Neural crest cell (in vitro differentiated cells): ENCODE measurements at regions not wholly inside any gene's neighbourhood (a gene's known extent, or its start where the extent isn't known, plus 50 kb on each side); places are given as distances from the start of the nearest gene placed in this dataset.

Experiments used
- DNase-seq: peaks from one replicate; pipeline ENCODE4 v3.0.0; 2021; ENCODE audit warnings: low read depth, mixed read lengths, low spot score
- H3K27ac Mint-ChIP-seq: one replicate; pipeline ENCODE4 v1.8.0; 2021; ENCODE audit warnings: mild to moderate bottlenecking, mixed read lengths; ENCODE audit not compliant: unreplicated experiment
- H3K27me3 Mint-ChIP-seq: 2 replicates; pipeline ENCODE4 v1.8.0; 2021; ENCODE audit warnings: low read depth, mild to moderate bottlenecking, mixed read lengths
- H3K36me3 Mint-ChIP-seq: 2 replicates; pipeline ENCODE4 v1.8.0; 2021; ENCODE audit warnings: low read depth, mild to moderate bottlenecking, mixed read lengths
- H3K4me1 Mint-ChIP-seq: 2 replicates; pipeline ENCODE4 v1.8.0; 2021; ENCODE audit warnings: mixed read lengths
- H3K4me3 Mint-ChIP-seq: one replicate; pipeline ENCODE4 v1.8.0; 2021; ENCODE audit warnings: mild to moderate bottlenecking, mixed read lengths
- H3K9me3 Mint-ChIP-seq: 2 replicates; pipeline ENCODE4 v1.8.0; 2021; ENCODE audit warnings: mixed read lengths
- TF ChIP-seq, protein P1 (sequence below): fragments of 200-600 bp; sonication (generic); conservative IDR thresholded peaks from 2 replicates; pipeline ENCODE4 v1.5.0; 2021; ENCODE audit warnings: antibody characterized with exemption, mild to moderate bottlenecking

DNA sequence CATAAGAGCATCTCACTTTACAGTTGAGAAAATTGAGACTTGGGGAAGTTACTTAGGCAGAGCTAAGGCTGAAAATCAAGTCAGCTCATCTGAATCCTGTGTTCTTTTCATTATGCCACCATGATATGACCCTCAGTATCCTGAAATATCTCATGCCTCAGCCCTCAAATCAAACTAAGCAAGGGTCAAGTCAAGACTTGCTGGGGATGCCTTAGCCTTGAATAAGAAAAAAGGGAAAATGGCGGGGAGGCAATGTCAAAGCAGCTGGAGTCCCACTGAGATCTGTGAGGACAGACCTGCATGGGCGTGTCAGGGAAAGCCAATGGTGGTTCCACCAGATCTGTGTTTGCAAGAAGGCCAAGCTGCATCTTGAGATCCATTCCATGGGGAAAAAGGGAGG is 91.0 kb upstream of the CACUL1 start:
- DNase-seq, result no peak
- no peak overlapping the region for H3K27ac Mint-ChIP-seq
- TF ChIP-seq, protein P1, sequence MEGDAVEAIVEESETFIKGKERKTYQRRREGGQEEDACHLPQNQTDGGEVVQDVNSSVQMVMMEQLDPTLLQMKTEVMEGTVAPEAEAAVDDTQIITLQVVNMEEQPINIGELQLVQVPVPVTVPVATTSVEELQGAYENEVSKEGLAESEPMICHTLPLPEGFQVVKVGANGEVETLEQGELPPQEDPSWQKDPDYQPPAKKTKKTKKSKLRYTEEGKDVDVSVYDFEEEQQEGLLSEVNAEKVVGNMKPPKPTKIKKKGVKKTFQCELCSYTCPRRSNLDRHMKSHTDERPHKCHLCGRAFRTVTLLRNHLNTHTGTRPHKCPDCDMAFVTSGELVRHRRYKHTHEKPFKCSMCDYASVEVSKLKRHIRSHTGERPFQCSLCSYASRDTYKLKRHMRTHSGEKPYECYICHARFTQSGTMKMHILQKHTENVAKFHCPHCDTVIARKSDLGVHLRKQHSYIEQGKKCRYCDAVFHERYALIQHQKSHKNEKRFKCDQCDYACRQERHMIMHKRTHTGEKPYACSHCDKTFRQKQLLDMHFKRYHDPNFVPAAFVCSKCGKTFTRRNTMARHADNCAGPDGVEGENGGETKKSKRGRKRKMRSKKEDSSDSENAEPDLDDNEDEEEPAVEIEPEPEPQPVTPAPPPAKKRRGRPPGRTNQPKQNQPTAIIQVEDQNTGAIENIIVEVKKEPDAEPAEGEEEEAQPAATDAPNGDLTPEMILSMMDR, result no peak
- H3K4me1 Mint-ChIP-seq, result peaks cover 4% of the 10 kb centered on the region
- H3K4me3 Mint-ChIP-seq, result no peak overlapping the region
- peaks cover 4% of the 10 kb centered on the region for H3K27me3 Mint-ChIP-seq
- no peaks in the 10 kb centered on the region for H3K9me3 Mint-ChIP-seq
- no peaks in the 10 kb centered on the region for H3K36me3 Mint-ChIP-seq

DNA sequence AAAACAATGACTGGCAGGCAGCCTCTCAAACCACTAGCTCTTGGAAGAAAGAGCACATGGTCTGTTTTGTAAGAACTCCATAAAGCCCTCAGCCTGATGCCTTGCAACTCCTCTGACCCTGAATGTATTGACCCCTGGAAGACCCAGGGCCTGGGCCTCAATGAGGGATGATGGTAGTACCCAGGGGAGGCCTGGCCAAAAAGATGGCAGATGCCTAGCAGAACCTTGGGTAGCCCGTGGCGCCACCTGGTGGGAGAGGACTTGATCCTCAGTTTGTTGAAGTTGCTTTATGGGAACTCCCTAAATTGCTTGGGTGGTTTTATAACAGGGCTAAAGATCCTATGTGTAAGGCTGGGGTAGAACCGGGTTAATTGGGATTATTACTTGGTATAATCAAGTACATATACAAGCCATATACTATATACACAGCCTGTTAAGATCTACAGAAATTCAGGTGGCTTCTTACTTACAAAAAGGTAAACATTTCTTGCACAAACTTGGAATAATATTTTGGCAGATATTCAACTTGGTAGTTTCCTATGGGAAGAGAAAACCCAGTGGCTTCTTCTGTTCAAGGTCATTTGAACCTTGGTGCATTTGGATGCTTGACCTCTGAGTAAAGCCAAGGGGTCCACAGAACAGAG is 95.8 kb upstream of the CACUL1 start:
- H3K27ac Mint-ChIP-seq, result no peak overlapping the region
- DNase-seq, result peak; percentile 77
- no peaks in the 10 kb centered on the region for H3K4me1 Mint-ChIP-seq
- no peaks in the 10 kb centered on the region for H3K9me3 Mint-ChIP-seq
- no peak overlapping the region for H3K4me3 Mint-ChIP-seq
- TF ChIP-seq, protein P1, result peak; percentile 73
- no peaks in the 10 kb centered on the region for H3K36me3 Mint-ChIP-seq
- peaks cover 4% of the 10 kb centered on the region for H3K27me3 Mint-ChIP-seq

DNA sequence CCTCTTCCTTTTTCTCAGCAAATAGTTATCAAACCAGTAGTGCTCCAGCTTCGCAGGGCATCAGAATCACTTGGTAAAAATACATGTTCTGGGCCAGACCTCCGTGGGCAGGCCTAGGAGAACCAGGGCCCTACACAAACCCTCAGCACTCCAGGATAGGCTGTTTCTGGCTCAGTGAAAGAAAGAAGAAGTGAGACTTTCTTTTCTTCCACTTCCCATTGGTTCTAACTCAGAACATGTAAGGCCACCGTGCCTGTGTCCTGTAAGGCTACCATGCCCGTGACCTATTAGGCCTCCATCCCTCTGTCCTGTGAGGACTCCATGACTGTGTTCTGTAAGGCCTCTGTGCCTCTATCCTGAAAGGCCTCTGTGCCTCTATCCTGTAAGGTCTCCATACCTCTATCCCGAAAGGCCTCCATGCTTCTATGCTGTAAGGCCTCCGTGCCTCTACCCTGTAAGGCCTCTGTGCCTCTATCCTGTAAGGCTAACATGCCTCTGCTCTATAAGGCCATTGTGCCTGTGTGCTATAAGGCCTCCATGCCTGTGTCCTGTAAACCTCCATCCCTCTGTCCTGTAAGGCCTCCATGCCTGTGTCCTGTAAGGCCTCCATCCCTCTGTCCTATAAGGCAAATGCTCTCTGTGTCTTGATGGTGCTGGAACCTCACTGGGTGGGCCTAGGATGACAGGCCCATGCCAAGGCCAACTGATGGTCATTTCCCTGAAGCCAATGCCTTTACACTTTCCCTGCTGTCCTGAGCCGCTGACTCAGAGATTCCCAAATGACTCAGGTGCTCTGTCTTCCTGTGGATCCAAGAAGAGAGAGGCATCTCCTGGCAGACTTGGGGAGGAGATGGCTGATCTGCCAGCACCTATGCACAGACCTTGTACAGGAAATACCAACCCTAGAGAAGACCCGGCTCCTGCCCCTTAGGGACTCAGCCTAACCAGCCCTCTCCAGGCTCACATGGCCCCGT is 96.6 kb upstream of the CACUL1 start:
- H3K27ac Mint-ChIP-seq, result no peak overlapping the region
- TF ChIP-seq, protein P1, result no peak

DNA sequence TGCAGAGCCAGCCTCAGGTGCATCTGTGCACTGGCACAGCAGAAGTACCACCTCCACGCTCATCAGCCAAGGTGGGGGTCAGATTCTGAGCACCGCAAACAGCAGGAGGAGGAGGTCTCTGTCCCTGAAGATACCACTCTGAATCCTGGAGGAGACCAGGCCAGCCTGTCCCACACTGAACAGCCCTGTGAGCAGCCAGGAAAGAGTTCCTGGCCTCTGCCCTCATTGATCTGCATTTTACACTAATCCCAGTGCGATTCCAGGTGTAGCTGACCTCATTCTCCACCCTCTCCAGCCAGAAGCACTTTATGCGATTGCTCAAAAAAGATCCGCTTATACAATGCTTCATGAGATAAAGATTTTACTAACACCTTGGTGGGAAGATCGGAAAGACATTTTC is 99.1 kb upstream of the CACUL1 start:
- no peak overlapping the region for H3K27ac Mint-ChIP-seq
- H3K36me3 Mint-ChIP-seq, result no peaks in the 10 kb centered on the region
- TF ChIP-seq, protein P1, result no peak
- H3K4me3 Mint-ChIP-seq, result no peak overlapping the region
- peaks cover 5% of the 10 kb centered on the region for H3K9me3 Mint-ChIP-seq
- DNase-seq, result no peak
- H3K27me3 Mint-ChIP-seq, result no peaks in the 10 kb centered on the region
- no peaks in the 10 kb centered on the region for H3K4me1 Mint-ChIP-seq

More for the DNA sequence above, 96.6 kb upstream of the CACUL1 start:
- no peak overlapping the region for H3K4me3 Mint-ChIP-seq
- no peaks in the 10 kb centered on the region for H3K4me1 Mint-ChIP-seq
- H3K27me3 Mint-ChIP-seq, result peaks cover 2% of the 10 kb centered on the region
- no peaks in the 10 kb centered on the region for H3K9me3 Mint-ChIP-seq
- no peaks in the 10 kb centered on the region for H3K36me3 Mint-ChIP-seq
- DNase-seq, result no peak

DNA sequence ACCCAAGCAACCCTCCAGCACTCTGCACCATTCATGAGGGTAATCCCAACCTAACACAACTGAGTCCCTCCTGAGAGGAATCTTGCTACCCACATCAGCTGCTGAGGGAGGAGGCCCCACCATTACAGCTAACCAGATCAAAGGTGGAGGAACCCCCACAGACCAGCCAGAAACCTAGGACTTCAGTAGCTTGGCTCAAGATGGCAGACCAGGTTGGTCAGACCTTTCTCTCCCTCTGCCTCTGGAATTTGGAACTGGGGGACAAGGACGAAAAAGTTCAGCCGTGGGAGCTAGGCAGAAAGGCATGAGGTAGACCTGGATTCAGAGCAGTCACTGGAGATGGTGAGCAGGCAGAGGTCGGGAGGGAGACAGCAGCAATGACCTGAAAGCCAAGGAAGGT is 101.3 kb upstream of the CACUL1 start:
- TF ChIP-seq, protein P1, result no peak
- Mint-ChIP-seq H3K4me1 (no peaks in the 10 kb centered on the region), H3K36me3 (no peaks in the 10 kb centered on the region), H3K9me3 (peaks cover 13% of the 10 kb centered on the region), H3K27me3 (peaks cover 2% of the 10 kb centered on the region), H3K4me3 (no peak overlapping the region), H3K27ac (no peak overlapping the region)
- DNase-seq, result no peak
